ENCODE measurements at regions not wholly inside any gene's neighbourhood (a gene's known extent, or its start where the extent isn't known, plus 50 kb on each side); places are given as distances from the start of the nearest gene placed in this dataset.
"Not testable (repeated sequence)": the region's sequence is repeated elsewhere in the genome, so short reads cannot be mapped to it uniquely, and the experiment has no call there.

- no peak for DNase-seq
Observed at GRCh38 chr12:84480803-84481202, 431.8 kb downstream of the SLC6A15 start.

- no peak for DNase-seq
Observed at GRCh38 chr12:84470361-84470760, 442.2 kb downstream of the SLC6A15 start.

- no peak for DNase-seq
Observed at GRCh38 chr12:84464616-84465015, 448.0 kb downstream of the SLC6A15 start.

- DNase-seq, result no peak
Observed at GRCh38 chr12:84463741-84464495, 448.7 kb downstream of the SLC6A15 start.

GRCh38 chr12:84455598-84455997 is 457.0 kb downstream of the SLC6A15 start:
- DNase-seq, result no peak

GRCh38 chr12:84446478-84446877 is 466.1 kb downstream of the SLC6A15 start:
- not testable (repeated sequence) for DNase-seq

- DNase-seq, result no peak
Observed at GRCh38 chr12:84436134-84436533, 476.5 kb downstream of the SLC6A15 start.

- DNase-seq, result no peak
Observed at GRCh38 chr12:84435682-84436081, 476.9 kb downstream of the SLC6A15 start.

GRCh38 chr12:84422340-84422739 is 490.3 kb downstream of the SLC6A15 start:
- no peak for DNase-seq

GRCh38 chr12:84421103-84421502 is 491.5 kb downstream of the SLC6A15 start:
- no peak for DNase-seq

- DNase-seq, result no peak
Observed at GRCh38 chr12:84416626-84417025, 496.0 kb downstream of the SLC6A15 start.

- DNase-seq, result no peak
Observed at GRCh38 chr12:84415946-84416345, 496.7 kb downstream of the SLC6A15 start.

GRCh38 chr12:84413656-84414055 is 498.9 kb downstream of the SLC6A15 start:
- no peak for DNase-seq

GRCh38 chr12:84412226-84412625 is 500.4 kb downstream of the SLC6A15 start:
- DNase-seq, result no peak

- DNase-seq, result no peak
Observed at GRCh38 chr12:84411031-84411430, 501.6 kb downstream of the SLC6A15 start.

- DNase-seq, result no peak
Observed at GRCh38 chr12:84408936-84409335, 503.7 kb downstream of the SLC6A15 start.

- not testable (repeated sequence) for DNase-seq
Observed at GRCh38 chr12:84406720-84407119, 505.9 kb downstream of the SLC6A15 start.

GRCh38 chr12:84397846-84398245 is 514.8 kb downstream of the SLC6A15 start:
- no peak for DNase-seq

GRCh38 chr12:84397263-84397662 is 515.3 kb downstream of the SLC6A15 start:
- DNase-seq, result no peak

- DNase-seq, result not testable (repeated sequence)
Observed at GRCh38 chr12:84391176-84391575, 521.4 kb downstream of the SLC6A15 start.

GRCh38 chr12:84384384-84384783 is 528.2 kb downstream of the SLC6A15 start:
- DNase-seq, result no peak

GRCh38 chr12:84382486-84382885 is 530.1 kb downstream of the SLC6A15 start:
- not testable (repeated sequence) for DNase-seq

- DNase-seq, result no peak
Observed at GRCh38 chr12:84376320-84376719, 536.3 kb downstream of the SLC6A15 start.

- no peak for DNase-seq
Observed at GRCh38 chr12:84375449-84376170, 537.0 kb downstream of the SLC6A15 start.

- DNase-seq, result no peak
Observed at GRCh38 chr12:84362552-84362897, 550.1 kb downstream of the SLC6A15 start.
